ENCODE measurements at regions not wholly inside any gene's neighbourhood (a gene's known extent, or its start where the extent isn't known, plus 50 kb on each side); places are given as distances from the start of the nearest gene placed in this dataset.

DNA sequence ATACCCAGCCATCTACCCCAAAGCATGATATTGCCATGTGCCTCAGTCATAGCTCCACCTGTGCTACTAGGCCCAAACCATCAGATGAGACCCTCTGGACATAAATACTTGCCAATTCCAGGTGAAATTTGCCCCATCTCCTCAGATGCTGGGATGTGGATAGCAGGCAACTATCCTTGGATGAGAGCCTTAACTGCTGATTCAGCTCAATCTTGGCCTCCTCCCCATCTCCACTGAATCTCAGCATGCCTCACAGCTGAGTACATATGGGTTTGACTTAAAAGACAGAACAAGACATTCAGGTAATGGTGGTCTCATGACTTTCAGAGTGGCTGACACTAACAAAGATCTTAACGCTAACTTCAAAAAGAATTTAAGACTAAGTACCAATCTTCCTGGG lies 50.8 kb upstream of the KLHL13 start:
- Histone ChIP-seq H3K27ac (ENCODE audit: low read depth, low read length) (no peak overlapping the region), H3K27me3 (ENCODE audit: control insufficient read depth, insufficient read depth, low read length) (no peaks in the 10 kb centered on the region), H3K36me3 (ENCODE audit: control insufficient read depth, insufficient read depth, low read length) (no peaks in the 10 kb centered on the region), H3K9ac (ENCODE audit: low read length) (no peak overlapping the region), H3K4me1 (ENCODE audit: control insufficient read depth, insufficient read depth, low read length) (no peaks in the 10 kb centered on the region), H3K4me3 (ENCODE audit: low read length) (no peak overlapping the region)

DNA sequence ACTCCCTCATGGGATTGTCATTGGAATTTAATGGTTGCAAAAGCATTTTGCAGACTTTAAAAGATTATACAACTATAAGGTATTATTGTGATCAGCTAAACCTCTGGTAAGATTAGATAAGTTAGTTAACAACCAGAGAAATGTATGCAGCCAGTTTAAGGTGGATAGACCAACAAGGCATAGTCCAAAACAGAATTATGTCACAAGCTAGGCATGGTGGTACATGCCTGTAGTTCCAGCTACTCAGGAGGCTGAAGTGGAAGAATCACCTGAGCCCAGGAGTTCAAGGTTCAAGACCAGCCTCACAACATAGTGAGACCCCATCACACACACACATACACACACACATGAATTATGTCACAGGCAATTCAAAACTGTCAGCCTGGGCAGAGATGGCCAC lies 54.7 kb upstream of the KLHL13 start:
- Histone ChIP-seq H3K27me3 (ENCODE audit: control insufficient read depth, insufficient read depth, low read length) (no peaks in the 10 kb centered on the region), H3K27ac (ENCODE audit: low read depth, low read length) (no peak overlapping the region), H3K4me1 (ENCODE audit: control insufficient read depth, insufficient read depth, low read length) (no peaks in the 10 kb centered on the region), H3K9ac (ENCODE audit: low read length) (no peak overlapping the region), H3K36me3 (ENCODE audit: control insufficient read depth, insufficient read depth, low read length) (no peaks in the 10 kb centered on the region), H3K4me3 (ENCODE audit: low read length) (no peak overlapping the region)

- Histone ChIP-seq H3K27me3 (ENCODE audit: control insufficient read depth, insufficient read depth, low read length) (no peaks in the 10 kb centered on the region), H3K27ac (ENCODE audit: low read depth, low read length) (no peak overlapping the region), H3K4me1 (ENCODE audit: control insufficient read depth, insufficient read depth, low read length) (no peaks in the 10 kb centered on the region), H3K36me3 (ENCODE audit: control insufficient read depth, insufficient read depth, low read length) (no peaks in the 10 kb centered on the region), H3K4me3 (ENCODE audit: low read length) (no peak overlapping the region), H3K9ac (ENCODE audit: low read length) (no peak overlapping the region)
These were observed 58.0 kb upstream of the KLHL13 start for GRCh38 chrX:118174516-118175098.

DNA sequence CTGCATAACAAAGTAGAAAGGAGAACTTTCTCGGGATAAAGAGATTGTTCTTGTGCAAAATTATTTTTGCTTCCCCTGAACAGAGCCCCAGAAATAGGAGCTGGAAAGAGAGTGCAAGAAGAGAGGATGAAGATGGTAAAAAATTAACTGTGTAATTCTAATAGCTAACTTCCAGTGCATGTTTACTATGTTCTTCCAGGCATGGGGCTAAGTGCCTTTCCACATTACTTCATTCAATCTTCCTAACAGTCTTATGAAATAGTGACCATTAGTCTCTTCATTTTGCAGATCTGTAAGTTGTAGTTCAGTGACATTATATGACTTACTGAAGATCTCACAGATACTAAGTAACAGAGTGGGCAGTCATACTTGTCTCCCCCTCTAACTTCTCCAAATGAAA lies 61.1 kb upstream of the KLHL13 start:
- Histone ChIP-seq H3K27me3 (ENCODE audit: control insufficient read depth, insufficient read depth, low read length) (no peaks in the 10 kb centered on the region), H3K4me3 (ENCODE audit: low read length) (no peak overlapping the region), H3K36me3 (ENCODE audit: control insufficient read depth, insufficient read depth, low read length) (no peaks in the 10 kb centered on the region), H3K4me1 (ENCODE audit: control insufficient read depth, insufficient read depth, low read length) (peaks cover 4% of the 10 kb centered on the region), H3K27ac (ENCODE audit: low read depth, low read length) (no peak overlapping the region), H3K9ac (ENCODE audit: low read length) (no peak overlapping the region)

DNA sequence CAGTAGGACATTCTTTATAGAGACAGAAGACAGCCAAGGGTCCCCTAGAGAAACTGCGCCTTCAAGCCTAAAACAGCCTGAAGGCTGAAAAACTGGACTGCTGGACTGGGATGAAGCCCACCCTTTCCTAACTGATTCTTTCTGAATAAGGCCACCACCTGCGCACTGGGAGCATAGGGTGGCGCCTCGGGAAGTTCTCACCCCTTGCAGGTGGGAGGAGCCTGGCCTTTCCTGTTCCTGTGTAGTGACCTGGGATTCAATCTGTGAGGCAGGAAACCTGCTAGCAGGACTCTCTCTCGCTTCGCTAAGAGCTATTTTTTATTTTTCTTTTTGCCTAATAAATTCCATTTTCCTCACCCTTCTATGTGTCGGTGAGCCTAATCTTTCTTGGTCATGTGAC lies 61.8 kb upstream of the KLHL13 start:
- H3K27me3 ChIP-seq (ENCODE audit: control insufficient read depth, insufficient read depth, low read length) = no peaks in the 10 kb centered on the region
- no peak overlapping the region for H3K9ac ChIP-seq (ENCODE audit: low read length)
- no peak overlapping the region for H3K27ac ChIP-seq (ENCODE audit: low read depth, low read length)
- no peaks in the 10 kb centered on the region for H3K36me3 ChIP-seq (ENCODE audit: control insufficient read depth, insufficient read depth, low read length)
- H3K4me1 ChIP-seq (ENCODE audit: control insufficient read depth, insufficient read depth, low read length) = peaks cover 4% of the 10 kb centered on the region
- H3K4me3 ChIP-seq (ENCODE audit: low read length) = no peak overlapping the region

DNA sequence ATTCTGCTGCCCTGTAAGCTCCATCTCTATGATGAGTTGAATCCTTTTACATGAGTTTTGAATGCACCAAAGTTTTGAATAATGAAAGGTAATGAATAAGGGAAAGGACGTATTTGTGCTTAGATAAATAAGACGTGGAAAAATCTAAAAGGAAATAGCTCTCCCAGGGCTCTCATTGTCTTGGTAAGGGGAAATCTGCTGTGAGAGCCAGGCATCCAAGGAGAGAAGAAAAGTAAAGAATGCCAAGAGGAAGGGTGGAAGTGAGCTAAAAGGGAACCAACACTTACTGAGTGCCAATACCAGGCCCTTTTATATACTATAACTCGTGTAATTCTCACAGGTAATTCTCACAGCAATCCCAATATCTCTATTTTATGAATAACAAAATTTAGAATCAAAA lies 62.6 kb upstream of the KLHL13 start:
- no peaks in the 10 kb centered on the region for H3K27me3 ChIP-seq (ENCODE audit: control insufficient read depth, insufficient read depth, low read length)
- no peak overlapping the region for H3K27ac ChIP-seq (ENCODE audit: low read depth, low read length)
- no peaks in the 10 kb centered on the region for H3K36me3 ChIP-seq (ENCODE audit: control insufficient read depth, insufficient read depth, low read length)
- no peak overlapping the region for H3K4me3 ChIP-seq (ENCODE audit: low read length)
- peaks cover 4% of the 10 kb centered on the region for H3K4me1 ChIP-seq (ENCODE audit: control insufficient read depth, insufficient read depth, low read length)
- no peak overlapping the region for H3K9ac ChIP-seq (ENCODE audit: low read length)

- Histone ChIP-seq H3K27ac (ENCODE audit: low read depth, low read length) (no peak overlapping the region), H3K4me3 (ENCODE audit: low read length) (no peak overlapping the region), H3K27me3 (ENCODE audit: control insufficient read depth, insufficient read depth, low read length) (no peaks in the 10 kb centered on the region), H3K9ac (ENCODE audit: low read length) (no peak overlapping the region), H3K4me1 (ENCODE audit: control insufficient read depth, insufficient read depth, low read length) (peaks cover 4% of the 10 kb centered on the region), H3K36me3 (ENCODE audit: control insufficient read depth, insufficient read depth, low read length) (no peaks in the 10 kb centered on the region)
These were observed 63.1 kb upstream of the KLHL13 start for GRCh38 chrX:118179718-118180117.

GRCh38 chrX:118181030-118181429 lies 64.4 kb upstream of the KLHL13 start:
- no peak overlapping the region for H3K9ac ChIP-seq (ENCODE audit: low read length)
- H3K27ac ChIP-seq (ENCODE audit: low read depth, low read length) = peak overlapping the region; percentile 15
- H3K4me1 ChIP-seq (ENCODE audit: control insufficient read depth, insufficient read depth, low read length) = peaks cover 4% of the 10 kb centered on the region
- no peak overlapping the region for H3K4me3 ChIP-seq (ENCODE audit: low read length)
- H3K36me3 ChIP-seq (ENCODE audit: control insufficient read depth, insufficient read depth, low read length) = no peaks in the 10 kb centered on the region
- H3K27me3 ChIP-seq (ENCODE audit: control insufficient read depth, insufficient read depth, low read length) = no peaks in the 10 kb centered on the region

DNA sequence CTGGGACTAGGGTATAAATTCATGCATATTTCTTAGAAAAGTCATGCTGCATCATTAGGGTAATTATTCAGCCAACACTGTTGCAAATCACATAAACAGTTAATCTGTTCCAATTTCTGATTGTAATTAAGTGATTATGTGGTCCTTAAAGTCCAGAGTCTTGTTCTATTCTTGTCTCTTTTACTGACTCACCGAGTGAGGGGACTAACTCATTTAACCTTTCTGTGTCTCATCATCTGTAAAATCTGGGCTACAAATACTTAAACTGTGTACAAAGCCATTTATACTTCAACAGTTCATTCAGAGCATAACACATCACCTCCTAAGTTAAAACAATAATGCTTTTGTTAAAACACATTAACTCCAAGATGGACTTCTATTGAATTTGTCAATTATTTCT lies 65.4 kb upstream of the KLHL13 start:
- Histone ChIP-seq H3K27me3 (ENCODE audit: control insufficient read depth, insufficient read depth, low read length) (no peaks in the 10 kb centered on the region), H3K36me3 (ENCODE audit: control insufficient read depth, insufficient read depth, low read length) (no peaks in the 10 kb centered on the region), H3K4me1 (ENCODE audit: control insufficient read depth, insufficient read depth, low read length) (peaks cover 4% of the 10 kb centered on the region), H3K9ac (ENCODE audit: low read length) (no peak overlapping the region), H3K4me3 (ENCODE audit: low read length) (no peak overlapping the region), H3K27ac (ENCODE audit: low read depth, low read length) (peak overlapping the region; percentile 41)

DNA sequence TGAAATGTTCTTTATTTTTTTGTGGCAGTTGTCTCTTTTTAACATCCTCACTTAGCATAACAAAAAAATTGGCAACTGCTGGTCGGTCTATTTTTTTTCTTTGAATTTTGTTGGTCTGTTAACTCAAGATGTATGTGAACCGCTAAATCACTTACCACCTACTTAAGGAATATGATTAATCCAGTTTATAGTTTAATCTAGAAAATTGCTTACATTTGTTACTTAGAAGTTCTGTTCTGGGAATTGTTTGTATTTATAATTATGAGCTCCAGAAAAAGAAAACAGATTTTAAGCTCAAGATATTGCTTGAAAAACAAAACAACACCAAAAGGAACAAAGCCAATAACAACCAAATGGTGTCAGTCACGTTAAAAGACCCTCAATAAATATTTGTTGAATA lies 66.1 kb upstream of the KLHL13 start:
- H3K9ac ChIP-seq (ENCODE audit: low read length) = no peak overlapping the region
- H3K27me3 ChIP-seq (ENCODE audit: control insufficient read depth, insufficient read depth, low read length) = no peaks in the 10 kb centered on the region
- H3K4me3 ChIP-seq (ENCODE audit: low read length) = no peak overlapping the region
- H3K4me1 ChIP-seq (ENCODE audit: control insufficient read depth, insufficient read depth, low read length) = peaks cover 4% of the 10 kb centered on the region
- no peaks in the 10 kb centered on the region for H3K36me3 ChIP-seq (ENCODE audit: control insufficient read depth, insufficient read depth, low read length)
- peak overlapping the region; percentile 41 for H3K27ac ChIP-seq (ENCODE audit: low read depth, low read length)

DNA sequence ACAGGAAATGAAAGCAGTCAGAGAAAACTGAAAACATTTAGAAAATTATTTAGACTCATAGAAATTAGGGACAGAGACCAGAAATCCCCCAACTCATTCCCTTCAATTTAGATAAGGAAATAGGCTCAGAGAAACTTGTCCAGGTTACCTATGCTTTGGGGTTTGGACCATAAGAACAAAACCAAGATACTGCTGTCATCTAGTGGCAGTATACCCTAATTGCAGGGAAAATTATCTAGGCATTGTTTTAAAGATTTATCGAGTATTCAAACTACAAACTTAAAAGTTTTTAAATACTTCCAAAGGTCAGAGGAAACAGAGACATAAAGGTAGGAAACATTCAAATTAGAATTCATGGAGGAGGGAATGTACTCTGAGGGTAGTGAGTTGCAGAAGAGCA lies 67.0 kb upstream of the KLHL13 start:
- no peak overlapping the region for H3K27ac ChIP-seq (ENCODE audit: low read depth, low read length)

DNA sequence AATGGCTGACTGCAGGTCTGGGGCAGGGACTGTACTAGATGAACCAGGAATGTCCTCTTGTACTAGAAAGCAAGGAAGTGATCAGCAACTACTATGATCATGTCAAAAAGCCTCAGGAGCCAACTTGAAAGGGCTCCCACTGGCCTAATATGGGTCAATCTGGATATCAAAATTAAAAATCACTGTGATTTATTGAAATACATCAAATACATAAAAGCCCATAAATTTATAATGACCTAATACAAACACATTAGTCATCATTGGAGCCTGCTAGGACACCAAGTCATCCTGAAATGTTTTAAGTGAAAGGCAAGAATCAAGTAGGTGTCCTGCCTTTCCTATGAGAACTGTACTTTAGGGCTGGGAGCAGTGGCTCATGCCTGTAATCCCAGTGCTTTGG lies 70.5 kb upstream of the KLHL13 start:
- Histone ChIP-seq H3K9ac (ENCODE audit: low read length) (no peak overlapping the region), H3K4me1 (ENCODE audit: control insufficient read depth, insufficient read depth, low read length) (no peaks in the 10 kb centered on the region), H3K27me3 (ENCODE audit: control insufficient read depth, insufficient read depth, low read length) (peaks cover 3% of the 10 kb centered on the region), H3K27ac (ENCODE audit: low read depth, low read length) (no peak overlapping the region), H3K4me3 (ENCODE audit: low read length) (no peak overlapping the region), H3K36me3 (ENCODE audit: control insufficient read depth, insufficient read depth, low read length) (no peaks in the 10 kb centered on the region)

More for the DNA sequence above, 67.0 kb upstream of the KLHL13 start:
- Histone ChIP-seq H3K36me3 (ENCODE audit: control insufficient read depth, insufficient read depth, low read length) (no peaks in the 10 kb centered on the region), H3K4me3 (ENCODE audit: low read length) (no peak overlapping the region), H3K4me1 (ENCODE audit: control insufficient read depth, insufficient read depth, low read length) (peaks cover 4% of the 10 kb centered on the region), H3K9ac (ENCODE audit: low read length) (no peak overlapping the region), H3K27me3 (ENCODE audit: control insufficient read depth, insufficient read depth, low read length) (no peaks in the 10 kb centered on the region)

GRCh38 chrX:118189000-118189399 lies 72.4 kb upstream of the KLHL13 start:
- Histone ChIP-seq H3K27ac (ENCODE audit: low read depth, low read length) (no peak overlapping the region), H3K9ac (ENCODE audit: low read length) (no peak overlapping the region), H3K36me3 (ENCODE audit: control insufficient read depth, insufficient read depth, low read length) (no peaks in the 10 kb centered on the region)

More at GRCh38 chrX:118189000-118189399, 72.4 kb upstream of the KLHL13 start:
- Histone ChIP-seq H3K4me3 (ENCODE audit: low read length) (no peak overlapping the region), H3K27me3 (ENCODE audit: control insufficient read depth, insufficient read depth, low read length) (peaks cover 3% of the 10 kb centered on the region), H3K4me1 (ENCODE audit: control insufficient read depth, insufficient read depth, low read length) (no peaks in the 10 kb centered on the region)

Data from rectal smooth muscle tissue (tissue), 1 donor.